DMS 273 (cell line): ENCODE measurements at regions not wholly inside any gene's neighbourhood (a gene's known extent, or its start where the extent isn't known, plus 50 kb on each side); places are given as distances from the start of the nearest gene placed in this dataset.

ENCODE experiments used
- DNase-seq: peaks from one replicate; lab custom pipeline; 2025; ENCODE audit not compliant: unreplicated experiment; lab: John Stamatoyannopoulos, UW

GRCh38 chr13:84917252-84917878 lies 881.9 kb downstream of the SLITRK6 start:
- DNase-seq = peak; percentile 42

GRCh38 chr13:84912720-84913119 lies 886.5 kb downstream of the SLITRK6 start:
- no peak for DNase-seq

GRCh38 chr13:84910423-84910822 lies 888.8 kb downstream of the SLITRK6 start:
- no peak for DNase-seq

GRCh38 chr13:84903391-84903790 lies 895.8 kb downstream of the SLITRK6 start:
- no peak for DNase-seq

GRCh38 chr13:84902243-84902642 lies 897.0 kb downstream of the SLITRK6 start:
- no peak for DNase-seq

GRCh38 chr13:84896128-84896527 lies 903.1 kb downstream of the SLITRK6 start:
- peak; percentile 60 for DNase-seq

- no peak for DNase-seq
Observed at GRCh38 chr13:84894749-84895148, 904.5 kb downstream of the SLITRK6 start.

- DNase-seq = no peak
Observed at GRCh38 chr13:84885868-84886267, 913.4 kb downstream of the SLITRK6 start.

GRCh38 chr13:84873951-84874350 lies 925.3 kb downstream of the SLITRK6 start:
- peak; percentile 0 for DNase-seq

- peak; percentile 3 for DNase-seq
Observed at GRCh38 chr13:84870190-84870589, 929.0 kb downstream of the SLITRK6 start.

- DNase-seq = no peak
Observed at GRCh38 chr13:84867246-84867645, 932.0 kb downstream of the SLITRK6 start.

GRCh38 chr13:84865783-84866221 lies 933.4 kb downstream of the SLITRK6 start:
- DNase-seq = peak; percentile 58

- no peak for DNase-seq
Observed at GRCh38 chr13:84864341-84864740, 934.9 kb downstream of the SLITRK6 start.

- no peak for DNase-seq
Observed at GRCh38 chr13:84847107-84847506, 952.1 kb downstream of the SLITRK6 start.

GRCh38 chr13:84845907-84846619 lies 953.2 kb downstream of the SLITRK6 start:
- DNase-seq = no peak

- DNase-seq = peak; percentile 32
Observed at GRCh38 chr13:84844473-84844872, 954.7 kb downstream of the SLITRK6 start.

GRCh38 chr13:84843368-84843767 lies 955.9 kb downstream of the SLITRK6 start:
- DNase-seq = no peak

- DNase-seq = no peak
Observed at GRCh38 chr13:84834201-84834600, 951.9 kb upstream of the SLITRK1 start.

- DNase-seq = no peak
Observed at GRCh38 chr13:84831666-84832657, 949.7 kb upstream of the SLITRK1 start.

- DNase-seq = no peak
Observed at GRCh38 chr13:84823528-84823927, 941.3 kb upstream of the SLITRK1 start.

GRCh38 chr13:84821261-84821660 lies 939.0 kb upstream of the SLITRK1 start:
- peak; percentile 64 for DNase-seq
